Superior temporal gyrus (tissue), 1 donor: ENCODE measurements at regions not wholly inside any gene's neighbourhood (a gene's known extent, or its start where the extent isn't known, plus 50 kb on each side); places are given as distances from the start of the nearest gene placed in this dataset.
"Not testable (repeated sequence)": the region's sequence is repeated elsewhere in the genome, so short reads cannot be mapped to it uniquely, and the experiment has no call there.

Experiments
- DNase-seq: peaks from one replicate; pipeline ENCODE4 v3.0.0-alpha.2; 2016; ENCODE audit errors: extremely low spot score

DNA sequence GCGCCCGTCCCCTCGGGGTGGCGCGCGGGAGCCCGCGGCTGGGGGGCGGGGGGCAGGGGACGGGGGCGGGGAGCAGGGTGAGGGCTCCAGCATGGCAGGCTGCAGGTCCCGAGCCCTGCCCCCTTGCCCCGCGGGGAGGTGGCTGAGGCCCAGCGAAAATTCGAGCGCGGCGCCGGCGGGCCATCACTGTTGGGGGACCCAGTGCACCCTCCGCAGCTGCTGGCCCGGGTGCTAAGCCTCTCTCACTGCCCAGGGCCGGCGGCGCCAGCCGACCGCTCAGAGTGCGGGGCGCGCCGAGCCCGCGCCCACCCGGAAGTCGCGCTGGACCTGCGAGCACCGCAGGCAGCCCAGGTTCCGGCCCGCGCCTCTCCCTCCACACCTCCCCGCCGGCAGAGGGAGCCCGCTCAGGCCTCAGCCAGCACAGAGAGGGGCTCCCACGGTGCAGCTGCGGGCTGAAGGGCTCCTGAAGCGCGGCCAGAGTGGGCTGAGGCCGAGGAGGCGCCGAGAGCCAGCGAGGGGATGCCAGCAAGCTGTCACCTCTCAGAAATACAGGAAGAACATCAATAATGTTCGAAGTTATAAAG is 290.8 kb upstream of the PRSS16 start:
- peak; percentile 54 for DNase-seq

DNA sequence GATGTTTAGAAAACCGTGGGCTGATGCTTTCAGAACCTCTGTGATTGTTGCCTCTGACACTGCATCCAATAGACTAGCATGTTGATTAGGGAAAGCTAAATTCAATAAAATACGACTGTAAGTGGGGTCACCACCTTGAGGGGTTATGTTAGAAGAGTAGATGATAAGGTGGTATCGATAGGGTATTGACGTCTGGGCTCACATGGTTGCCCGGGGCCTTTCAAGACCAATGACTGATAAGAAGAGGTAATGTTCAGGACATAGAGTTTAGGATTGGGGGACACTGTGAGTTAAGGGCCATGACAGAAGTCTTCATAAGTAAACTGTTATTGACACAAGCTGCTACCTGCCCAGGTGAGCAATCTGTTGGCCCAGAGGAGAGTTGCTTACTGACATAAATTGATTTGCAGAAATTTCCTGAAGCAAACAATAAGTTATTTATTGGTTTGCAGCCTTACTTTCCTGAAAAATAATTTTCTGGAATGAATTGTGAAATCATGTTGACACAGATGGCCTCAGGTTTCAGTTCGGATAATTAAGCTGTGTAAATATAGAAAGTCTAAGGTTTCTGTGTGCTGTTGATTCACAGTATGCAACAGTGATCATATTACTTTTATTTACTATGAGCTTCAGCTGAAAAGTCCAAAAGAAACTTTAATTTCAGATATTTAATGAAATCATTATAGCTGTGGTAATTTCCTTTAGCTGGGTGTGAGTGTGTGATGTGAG is 289.9 kb upstream of the PRSS16 start:
- not testable (repeated sequence) for DNase-seq

DNA sequence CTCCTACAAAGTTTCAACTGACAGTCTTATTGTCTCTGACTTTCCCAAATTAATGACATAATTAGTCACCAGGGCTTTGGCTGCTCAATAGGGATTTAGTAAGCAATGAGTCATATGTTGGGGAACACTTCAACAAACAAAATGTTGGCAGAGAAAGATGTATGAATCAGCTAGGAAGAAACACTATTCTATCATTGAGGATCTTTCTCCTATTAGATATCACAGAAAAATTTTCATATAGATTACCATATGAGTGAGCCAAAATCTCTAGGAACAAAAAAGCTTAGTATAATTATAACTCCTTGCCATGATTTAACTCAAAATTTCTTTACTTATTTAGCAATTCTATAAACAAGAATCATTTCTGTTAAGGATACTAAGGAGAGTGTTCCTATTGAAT is 286.3 kb upstream of the PRSS16 start:
- DNase-seq: not testable (repeated sequence)

DNA sequence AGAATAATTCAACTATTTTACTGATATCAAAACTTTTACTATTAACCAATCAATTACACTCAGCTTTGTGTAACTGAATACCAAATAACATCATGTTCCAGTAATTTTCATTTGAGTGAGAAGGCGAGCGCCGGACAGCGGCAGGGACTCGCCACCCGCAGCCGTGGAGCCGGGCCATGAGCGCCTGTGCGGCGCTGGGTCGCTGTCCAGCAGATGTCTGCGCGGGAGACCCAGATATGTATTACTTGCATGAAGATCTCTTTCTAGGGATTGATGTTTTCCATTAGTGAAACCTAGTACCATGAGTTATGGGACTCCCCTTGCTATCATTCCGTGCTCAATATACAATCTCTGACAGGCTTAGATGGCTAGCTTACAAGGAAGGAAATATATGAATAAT is 245.1 kb upstream of the PRSS16 start:
- no peak for DNase-seq

DNA sequence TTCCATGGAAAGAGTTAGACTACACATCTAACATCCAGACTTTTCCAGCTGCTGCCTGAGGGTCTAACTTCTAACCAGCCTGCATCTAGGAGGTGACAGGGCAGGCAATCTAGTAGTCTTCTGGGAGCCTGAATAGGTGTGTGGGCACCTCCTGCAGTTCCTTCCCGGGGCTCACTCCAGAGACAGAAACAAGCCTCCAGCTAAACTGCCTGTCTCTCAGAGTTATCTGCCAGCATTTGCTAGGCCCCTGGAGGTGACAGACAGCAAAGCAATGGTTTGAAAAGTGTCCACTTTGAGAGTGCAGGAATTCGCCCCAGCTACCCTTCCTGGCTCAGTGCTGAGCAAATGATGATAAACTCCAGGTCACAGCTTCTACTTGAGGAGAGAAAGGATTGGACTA is 240.5 kb upstream of the PRSS16 start:
- no peak for DNase-seq

DNA sequence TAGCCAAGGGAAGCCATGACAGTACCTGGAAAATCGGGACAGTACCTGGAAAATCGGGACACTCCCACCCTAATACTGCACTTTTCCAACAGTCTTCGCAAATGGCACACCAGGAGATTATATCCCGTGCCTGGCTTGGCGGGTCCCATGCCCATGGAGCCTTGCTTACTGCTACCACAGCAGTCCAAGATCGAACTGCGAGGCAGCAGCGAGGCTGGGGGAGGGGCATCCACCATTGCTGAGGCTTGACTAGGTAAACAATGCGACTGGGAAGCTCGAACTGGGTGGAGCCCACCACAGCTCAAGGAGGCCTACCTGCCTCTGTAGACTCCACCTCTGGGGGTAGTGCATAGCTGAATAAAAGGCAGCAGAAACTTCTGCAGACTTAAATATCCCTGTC is 238.9 kb upstream of the PRSS16 start:
- not testable (repeated sequence) for DNase-seq

DNA sequence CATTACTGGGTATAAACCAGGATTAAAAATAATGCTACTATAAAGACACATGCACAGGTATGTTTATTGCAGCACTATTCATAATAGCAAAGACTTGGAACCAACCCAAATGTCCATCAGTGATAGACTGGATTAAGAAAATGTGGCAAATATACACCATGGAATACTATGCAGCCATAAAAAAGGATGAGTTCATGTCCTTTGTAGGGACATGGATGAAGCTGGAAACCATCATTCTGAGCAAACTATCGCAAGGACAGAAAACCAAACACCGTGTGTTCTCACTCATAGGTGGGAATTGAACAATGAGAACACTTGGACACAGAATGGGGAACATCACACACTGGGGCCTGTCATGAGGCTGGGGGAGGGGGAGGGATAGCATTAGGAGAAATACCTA is 233.4 kb upstream of the PRSS16 start:
- not testable (repeated sequence) for DNase-seq

DNA sequence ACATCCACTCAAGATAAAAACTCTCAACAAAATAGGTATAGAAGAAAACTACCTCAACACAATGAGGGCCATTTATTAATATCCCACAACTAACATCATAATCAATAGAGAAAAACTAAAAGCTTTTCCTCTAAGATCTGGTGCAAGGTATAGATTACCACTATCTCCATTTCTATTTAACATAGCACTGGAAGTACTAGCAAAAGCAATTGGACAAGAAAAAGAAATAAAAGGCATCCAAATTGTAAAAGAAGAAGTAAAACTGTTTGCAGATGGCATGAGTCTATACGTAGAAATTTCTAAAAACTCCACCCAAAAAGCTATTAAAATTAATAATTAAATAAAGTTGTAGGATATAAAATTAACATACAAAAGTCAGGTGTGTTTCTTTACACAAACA is 230.8 kb upstream of the PRSS16 start:
- no peak for DNase-seq

DNA sequence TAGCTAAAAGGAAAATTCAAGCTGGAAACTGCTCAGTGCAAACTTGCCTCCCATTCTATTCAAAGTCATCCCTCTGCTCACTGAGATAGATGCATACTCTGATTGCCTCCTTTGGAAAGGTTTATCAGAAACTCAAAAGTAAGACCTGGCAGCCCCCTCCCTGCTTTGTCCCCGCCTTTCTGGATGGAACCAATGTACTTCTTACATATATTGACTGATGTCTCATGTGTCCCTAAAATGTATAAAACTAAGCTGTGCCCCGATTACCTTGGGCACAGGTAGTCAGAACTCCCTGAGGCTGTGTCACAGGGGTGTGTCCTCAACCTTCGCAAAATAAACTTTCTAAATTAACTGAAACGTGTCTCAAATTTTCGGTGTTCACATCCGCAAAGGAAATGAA is 229.1 kb upstream of the PRSS16 start:
- DNase-seq: not testable (repeated sequence)

DNA sequence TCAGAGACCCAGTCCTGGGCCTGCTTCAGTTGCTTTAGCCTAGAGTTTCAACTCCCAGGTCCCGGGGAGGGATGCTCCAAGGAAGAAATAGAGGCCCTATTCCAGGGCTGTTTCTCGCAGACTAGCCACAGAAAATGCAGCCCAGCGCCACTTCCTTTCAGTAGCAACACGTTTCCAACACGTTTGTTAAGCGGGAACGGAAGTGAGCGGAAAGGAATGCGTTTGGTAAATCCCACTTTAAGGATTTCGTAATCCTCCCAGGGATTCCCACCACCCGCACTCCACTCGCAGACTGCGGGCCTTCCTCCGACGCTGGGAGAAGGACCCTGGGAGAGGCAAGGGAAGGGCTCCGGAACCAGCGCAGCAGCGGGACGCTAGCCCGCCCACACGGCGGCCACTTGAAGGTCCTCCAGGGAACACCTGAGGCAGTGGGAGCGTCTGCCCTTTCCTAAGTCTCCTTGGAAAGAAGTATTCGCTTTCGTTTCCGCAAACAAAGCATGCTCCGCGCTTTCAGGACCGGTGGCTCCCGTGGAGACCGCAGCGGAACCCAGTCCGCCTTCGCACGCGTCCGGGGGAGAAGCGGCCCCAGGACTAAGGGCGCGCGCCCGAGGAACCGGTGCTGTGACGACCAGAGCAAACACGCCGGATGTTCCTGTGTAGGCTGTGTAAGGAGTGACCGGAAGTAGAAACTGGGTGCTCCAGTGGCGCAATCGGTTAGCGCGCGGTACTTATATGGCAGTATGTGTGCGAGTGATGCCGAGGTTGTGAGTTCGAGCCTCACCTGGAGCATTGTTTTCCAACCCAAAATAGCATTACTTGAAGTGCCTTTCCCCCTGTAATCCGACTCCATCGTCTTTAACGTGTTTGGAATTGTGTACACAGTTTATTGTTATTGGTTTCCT is 227.6 kb upstream of the PRSS16 start:
- peak; percentile 92 for DNase-seq

DNA sequence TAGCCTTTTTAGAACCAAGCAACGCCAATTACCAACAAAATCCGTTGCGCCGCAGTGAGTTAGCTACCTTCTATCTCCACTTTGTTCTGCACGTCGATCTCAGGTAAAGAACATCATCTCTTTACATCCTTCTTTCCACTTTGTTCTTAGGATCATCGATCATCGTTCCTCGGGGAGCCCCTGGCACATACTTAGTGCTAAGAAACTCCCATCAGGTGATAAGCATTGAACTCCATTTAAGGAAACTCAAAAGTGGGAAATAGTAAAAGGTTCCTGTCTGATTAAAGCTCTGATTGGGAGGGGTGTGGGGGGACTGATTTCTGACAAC is 227.0 kb upstream of the PRSS16 start:
- DNase-seq: no peak

DNA sequence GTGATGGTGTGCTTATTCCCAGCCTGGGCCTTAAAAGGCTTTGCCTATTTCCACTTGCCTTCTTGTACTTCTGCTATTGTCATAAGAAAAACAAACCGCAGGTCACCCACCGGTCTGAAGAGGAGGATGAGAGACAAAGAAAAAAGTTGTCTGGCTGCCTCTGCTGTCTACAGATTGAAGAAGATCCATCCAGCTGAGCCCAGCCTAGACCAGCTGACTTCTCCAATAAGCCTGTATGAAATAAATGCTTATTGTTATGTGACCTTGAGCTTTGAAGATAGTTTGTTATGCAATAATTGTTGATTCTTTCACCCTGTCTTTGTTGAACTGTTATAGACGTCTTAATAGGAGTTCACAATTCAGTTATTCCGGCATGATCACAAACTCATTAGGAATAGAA is 223.8 kb upstream of the PRSS16 start:
- no peak for DNase-seq

DNA sequence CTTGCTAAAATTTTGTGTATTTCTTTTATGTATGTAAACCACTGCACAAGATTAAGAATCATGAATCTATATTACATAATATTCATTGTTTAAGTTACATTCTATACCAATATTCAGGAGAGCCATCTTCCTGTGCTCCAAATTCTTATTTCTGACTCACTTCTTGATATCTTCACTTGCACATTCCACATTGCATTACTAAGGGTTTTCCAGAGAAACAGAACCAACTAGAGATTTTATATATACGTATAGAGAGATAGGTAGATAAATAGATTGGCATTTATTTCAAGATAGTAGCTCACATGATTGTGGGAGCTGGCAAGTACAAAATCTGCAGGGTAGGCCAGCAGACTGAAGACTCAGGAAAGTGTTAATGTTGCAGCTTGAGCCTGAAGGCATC is 222.2 kb upstream of the PRSS16 start:
- DNase-seq: no peak

DNA sequence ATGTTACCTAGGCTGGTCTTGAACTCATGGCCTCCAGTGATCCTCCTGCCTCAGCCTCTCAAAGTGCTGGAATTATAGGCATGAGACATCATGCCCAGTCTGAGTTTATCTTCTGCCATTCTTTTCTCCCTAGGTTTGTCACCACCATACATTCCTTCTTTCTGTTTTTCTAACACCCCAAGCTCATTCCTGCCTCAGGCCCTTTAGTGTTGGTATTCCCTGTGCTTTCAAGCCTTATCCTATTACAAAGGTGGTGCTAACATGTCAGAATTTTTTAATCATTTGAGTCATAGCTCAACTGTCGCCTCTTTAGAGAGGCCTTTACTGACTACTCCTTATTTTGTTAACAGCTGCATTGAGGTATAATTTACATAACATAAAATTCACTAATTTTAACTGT is 221.1 kb upstream of the PRSS16 start:
- no peak for DNase-seq

DNA sequence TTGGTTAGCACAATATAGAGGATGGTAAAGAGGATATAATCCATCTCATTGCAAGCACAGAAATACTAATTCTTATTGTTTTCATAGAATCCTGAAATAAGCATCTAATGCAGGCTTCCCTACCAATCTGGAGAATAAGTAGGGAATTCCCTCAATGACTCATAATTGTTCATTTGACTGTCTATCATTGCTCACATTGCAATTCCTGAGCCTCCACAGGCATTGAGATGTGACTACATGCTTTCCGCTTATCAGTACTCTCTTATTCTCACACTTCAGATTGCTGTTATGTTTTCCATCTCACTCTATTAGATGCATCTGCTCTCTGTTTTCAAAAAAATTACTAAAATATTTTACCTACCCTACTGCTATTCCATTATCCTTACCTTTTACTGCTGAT is 216.2 kb upstream of the PRSS16 start:
- DNase-seq: no peak

DNA sequence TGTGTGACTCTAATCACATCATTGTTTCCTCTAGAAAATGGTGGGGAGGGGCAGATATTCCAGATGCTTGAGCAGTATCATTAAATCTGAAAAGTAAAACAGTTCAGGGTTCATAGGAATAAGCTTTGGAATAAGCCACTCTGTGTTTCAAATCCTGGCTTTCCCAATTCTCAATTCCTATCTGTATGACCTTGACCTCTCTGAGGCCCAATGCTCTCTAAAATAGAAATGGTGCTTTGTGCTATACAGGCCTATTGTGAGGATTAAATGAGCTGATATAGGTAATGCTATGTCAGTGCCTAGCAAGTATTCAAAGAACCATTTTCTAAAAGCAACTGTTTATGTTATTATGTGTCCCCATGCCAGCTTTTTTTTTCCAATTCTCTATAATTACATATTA is 209.0 kb upstream of the PRSS16 start:
- no peak for DNase-seq

DNA sequence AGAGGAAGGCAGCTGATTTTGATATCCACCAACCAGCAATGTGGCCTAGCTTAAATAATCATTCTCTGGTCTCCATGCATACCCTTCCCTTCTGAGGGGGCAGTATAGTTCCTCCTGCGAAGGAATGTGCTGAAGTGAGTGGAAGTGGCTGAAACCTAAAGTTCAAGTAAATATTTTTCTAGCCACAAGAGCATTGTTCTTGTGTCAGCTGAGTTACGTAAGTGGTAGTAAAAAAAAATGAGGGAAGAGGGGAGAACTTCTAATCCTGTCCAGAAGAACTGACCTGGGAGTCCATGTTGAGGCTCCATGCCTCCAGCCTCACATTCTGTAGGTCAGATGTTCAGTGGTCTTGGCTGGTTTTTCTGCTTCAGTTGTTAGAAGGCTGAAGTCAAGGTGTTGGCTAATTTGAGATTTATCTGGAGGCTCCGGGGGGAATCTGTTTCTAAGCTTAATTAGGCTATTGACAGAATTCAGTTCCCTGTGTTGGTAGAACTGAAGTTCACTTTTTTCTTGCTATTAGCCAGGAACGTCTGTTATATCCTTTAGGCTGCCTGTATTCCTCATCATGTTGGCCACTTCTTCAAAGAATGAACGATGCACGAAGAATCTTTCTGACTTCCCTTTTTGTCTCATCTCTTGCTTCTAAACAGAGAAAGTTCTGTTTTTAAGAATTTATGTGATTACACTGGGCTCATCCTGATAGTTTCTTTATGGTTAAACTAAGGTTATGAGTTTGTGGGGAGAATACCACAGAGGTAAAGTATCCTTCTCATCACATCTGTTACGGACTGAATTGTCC is 207.1 kb upstream of the PRSS16 start:
- DNase-seq: no peak

DNA sequence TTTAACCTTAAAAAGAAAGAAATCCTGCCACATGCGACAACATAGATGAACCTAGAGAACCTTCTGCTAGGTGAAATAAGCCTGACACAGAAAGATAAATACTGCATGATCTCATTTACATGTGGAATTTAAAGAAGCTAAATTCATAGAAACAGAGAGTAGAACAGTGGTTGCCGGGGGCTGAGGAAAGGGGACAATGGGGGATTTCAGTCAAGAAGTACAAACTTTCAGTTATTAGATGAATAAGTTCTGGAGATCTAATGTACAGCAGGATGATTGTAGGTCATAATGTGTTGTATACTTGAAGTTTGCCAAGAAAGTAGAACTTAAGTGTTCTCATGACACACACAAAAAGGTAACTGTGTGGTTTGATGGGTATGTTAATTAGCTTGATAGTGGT is 204.3 kb upstream of the PRSS16 start:
- DNase-seq: no peak

DNA sequence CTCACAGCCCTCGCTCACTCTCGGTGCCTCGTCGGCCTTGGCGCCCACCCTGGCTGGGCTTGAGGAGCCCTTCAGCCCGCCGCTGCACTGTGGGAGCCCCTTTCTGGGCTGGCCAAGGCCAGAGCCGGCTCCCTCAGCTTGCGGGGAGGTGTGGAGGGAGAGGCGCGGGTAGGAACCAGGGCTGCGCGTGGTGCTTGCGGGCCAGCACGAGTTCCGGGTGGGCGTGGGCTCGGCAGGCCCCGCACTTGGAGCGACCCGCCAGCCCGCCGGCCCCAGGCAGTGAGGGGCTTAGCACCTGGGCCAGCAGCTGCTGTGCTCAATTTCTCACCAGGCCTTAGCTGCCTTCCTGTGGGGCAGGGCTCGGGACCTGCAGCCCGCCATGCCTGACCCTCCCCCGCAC is 202.4 kb upstream of the PRSS16 start:
- not testable (repeated sequence) for DNase-seq

DNA sequence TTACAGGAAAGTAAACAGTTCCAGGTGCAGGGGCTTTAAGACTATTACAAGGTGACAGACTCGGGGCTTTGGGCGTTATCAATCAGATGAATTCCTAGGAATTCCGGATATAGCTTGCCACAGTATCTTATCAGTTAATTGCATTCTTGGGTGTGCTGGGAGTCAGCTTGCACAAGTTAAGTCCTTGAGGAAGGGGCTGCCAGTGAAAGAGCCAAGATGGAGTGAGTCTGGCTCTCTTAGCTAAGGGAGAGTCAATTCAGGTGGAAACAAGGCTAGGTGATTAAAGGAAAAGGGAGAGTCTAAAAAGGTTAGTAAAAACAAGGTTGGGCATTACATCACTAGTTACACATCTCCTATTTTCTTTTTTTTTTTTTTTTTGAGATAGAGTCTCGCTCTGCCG is 199.8 kb upstream of the PRSS16 start:
- not testable (repeated sequence) for DNase-seq

DNA sequence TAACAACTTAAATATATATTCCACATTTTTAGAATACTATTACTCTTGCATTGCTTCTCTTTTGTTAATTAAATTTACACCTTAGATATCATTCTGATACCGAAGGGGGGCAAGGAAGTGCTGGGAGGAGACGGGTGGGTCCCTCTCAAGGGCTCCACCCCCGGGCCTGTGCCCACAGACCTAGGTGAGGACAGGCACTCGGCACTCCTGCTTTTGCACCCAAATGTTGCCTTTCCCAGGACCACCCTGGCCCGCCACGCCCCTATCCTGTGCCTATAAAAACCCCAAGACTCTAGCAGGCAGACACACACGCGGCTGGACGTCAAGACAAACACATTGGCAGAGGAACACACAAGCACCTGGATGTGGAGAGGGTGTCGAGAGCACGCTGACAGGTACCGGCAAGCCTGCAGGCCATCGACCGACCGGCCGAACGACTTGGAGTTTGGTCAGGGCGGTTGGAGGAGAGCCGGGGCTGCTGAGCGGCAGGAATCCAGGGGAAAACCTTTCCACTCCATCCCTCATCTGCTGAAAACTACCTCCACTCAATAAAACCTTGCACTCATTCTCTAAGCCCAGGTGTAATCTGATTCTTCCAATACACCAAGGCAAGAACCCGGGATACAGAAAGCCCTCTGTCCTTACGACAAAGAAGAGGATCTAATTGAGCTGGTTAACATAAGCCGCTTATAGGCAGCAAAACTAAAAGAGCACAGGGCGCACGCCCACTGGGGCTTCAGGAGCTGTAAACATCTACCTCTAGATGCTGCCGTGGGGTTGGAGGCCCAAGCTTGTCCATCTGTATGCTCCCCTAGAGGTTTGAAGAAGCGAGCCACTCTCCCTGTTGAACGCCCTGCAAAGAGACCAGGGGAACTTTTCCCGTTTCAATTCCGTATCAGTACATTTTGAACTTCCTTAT is 197.4 kb upstream of the PRSS16 start:
- no peak for DNase-seq
